ENCODE measurements at regions not wholly inside any gene's neighbourhood (a gene's known extent, or its start where the extent isn't known, plus 50 kb on each side); places are given as distances from the start of the nearest gene placed in this dataset.
A peak's percentile ranks its signal among the peaks of the same experiment; 100 is the strongest.

DNA sequence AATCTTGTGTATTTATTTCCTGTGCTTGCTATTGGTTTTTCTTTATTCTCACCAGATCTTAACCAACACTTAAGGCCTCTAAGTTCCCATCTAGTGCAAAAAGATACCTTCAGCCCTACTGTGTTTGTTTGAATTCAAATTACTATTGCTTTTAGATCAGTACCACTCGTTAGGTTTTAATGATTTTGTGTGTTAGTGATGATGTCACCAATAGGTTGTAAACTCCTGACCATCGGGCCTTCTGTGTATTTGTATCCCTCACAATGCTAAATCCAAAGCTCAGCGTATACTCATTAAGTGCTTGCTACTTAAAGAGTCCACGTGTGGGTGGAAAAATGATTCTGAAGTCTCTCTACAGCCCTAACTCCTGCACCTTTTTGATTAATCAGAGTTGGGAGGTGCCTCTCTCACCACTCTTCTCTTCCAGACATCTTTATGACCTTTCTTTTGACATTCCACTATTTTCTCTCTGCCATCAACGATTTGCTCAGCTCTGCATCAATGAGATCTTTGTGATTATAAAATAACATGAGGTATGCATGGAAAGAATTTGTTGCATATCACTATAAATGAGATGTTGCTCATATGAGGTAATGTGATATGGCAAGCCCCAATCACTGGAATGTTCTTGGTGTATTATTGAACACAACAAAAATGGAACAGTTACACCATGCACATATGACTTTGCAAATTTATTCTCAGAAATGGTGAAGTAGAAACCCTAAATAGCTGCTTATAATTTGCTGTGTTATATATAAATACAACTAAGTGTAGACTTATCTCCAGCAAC is 55.1 kb upstream of the LAMA2 start:
- no peak for DNase-seq

DNA sequence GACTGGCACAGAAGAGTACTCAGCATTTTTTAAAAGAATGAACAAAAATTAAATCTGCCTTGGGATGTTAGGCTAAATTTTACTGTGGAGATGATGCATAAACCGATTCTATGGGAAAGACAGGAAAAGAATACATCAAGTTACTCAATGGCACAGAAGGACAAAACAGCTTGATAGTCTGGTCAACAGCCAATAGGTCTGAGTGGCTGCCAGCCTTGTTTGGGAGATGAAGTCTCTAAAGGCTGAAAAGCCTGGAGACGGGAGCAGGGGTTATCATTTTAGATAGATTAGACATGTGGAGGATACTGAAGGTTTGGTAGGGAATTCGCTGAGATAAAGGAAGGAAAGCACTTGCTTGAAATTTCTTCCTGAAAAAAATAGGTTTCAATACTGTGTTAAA is 56.3 kb upstream of the LAMA2 start:
- DNase-seq, result no peak

DNA sequence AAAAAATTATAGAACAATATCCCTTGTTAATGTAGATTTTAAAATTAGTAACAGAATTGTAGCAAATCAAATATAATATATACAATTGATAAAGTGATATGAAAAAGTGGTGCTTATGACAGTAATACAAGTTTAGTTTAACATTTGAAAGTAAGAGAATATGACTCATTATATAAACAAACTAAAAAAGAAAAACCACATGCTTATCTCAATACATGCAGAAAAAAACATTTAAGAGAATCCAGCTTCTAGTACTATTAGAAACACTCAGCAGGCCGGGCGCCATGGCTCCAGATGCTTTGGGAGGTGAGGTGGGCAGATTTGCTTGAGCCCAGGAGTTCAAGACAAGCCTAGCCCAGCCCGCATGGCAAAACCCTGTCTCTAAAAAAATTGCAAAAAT is 60.7 kb upstream of the LAMA2 start:
- no peak for DNase-seq

DNA sequence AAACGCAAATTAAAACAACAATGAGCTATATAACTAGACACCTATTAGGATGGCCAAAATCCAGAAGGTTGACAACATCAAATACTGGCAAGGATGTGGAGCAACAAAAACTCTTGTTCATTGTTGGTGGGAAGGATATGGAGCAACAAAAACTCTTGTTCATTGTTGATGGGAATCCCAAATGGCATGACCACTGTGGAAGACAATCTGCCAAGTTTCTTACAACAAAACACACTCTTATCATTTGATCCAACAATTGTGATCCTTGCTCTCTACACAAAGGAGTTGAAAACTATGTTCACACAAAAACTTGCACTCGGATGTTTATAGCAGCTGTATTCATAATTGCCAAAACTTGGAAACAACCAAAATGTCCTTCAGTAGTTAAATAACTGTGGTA is 61.8 kb upstream of the LAMA2 start:
- no peak for DNase-seq

DNA sequence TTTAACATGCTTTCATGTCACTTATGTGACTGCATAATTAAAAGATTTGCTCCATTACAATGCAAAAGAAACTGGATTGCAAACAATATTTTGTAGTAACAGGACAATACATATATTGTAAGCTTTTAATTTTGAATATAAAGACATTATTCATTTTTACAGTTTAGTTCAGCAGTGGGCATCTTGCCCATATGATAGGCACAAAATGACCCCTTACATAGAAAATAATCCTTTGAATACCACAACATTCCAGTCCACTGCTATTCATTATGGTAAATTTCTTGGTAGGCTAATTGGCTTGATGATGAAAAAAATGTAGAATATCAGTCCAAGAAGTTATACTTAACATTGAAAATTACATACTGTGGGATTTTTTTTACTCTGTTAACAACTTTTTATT is 74.1 kb upstream of the LAMA2 start:
- no peak for DNase-seq

DNA sequence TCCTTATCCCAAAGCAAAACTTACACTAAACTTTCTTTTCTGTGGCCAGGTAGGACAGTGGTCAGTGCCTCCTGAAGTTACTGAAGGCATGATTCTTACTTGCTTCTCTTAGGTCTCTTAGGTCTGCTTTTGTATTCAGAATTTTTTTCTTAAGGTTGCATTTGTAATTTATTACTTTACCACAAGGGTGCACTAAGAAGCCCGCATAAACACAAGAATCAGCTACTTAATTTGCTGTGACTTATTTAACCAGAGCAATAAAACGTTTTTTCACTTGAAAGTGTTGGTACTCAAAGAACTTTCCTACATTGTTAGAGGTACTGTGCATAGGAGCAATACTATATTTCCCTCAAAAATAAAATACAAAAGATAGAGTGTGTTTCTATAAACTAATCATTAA is 75.4 kb upstream of the LAMA2 start:
- DNase-seq, result peak; percentile 1

DNA sequence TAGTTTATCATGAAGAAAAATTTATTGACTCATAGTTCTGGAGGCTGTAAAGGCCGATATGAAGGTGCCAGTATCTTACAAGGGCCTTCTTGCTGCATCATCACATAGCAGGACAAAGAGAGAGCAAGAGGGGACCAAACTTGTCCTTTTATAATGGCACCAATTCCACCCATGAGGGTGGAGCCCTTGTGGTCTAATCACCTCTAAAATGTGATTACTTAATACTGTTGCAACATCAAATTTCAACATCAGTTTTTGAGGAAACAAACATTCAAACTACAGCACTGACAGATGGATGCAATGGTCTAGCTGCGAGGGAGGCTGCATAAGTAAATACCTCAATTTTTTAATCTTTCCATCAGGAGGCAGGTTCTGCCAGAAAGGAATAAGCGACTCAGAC is 76.7 kb upstream of the LAMA2 start:
- DNase-seq, result peak; percentile 6

DNA sequence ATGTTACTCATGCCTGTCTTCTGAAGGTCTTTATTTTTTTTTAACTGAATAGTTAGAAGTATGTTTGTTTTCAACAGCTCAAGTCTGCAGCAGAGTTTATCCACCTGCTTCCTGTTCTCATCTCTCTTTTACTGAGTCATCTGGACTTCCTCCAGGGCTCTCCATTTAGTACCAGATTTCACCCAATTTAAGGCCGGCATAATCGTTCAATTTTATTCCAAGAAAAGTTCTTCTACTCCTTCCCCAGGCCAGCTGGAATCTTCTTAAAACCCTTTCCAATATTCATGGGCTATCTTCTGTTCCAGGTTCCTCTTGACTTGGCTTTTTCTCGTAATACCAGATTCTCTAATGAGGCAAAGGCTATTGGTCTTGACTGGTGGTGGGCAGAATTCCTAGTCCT is 79.0 kb upstream of the LAMA2 start:
- no peak for DNase-seq

DNA sequence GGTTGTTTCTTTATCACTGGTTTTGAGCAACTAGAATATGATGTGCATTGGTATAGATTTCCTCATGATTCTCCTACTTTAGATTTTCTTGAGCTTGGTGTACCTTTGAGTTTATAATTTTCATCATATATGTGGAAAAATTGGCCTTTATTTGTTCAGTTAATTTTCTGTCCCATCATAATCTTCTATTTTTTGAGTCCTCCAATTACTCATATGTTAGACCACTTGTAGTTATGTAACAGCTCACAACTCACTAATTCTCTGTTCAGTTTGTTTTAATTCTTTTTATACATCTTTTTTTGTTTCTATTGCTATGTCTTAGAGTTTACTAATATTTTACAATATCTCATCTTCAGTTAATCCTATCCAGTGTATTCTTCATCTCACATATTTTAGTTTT is 81.3 kb upstream of the LAMA2 start:
- no peak for DNase-seq

DNA sequence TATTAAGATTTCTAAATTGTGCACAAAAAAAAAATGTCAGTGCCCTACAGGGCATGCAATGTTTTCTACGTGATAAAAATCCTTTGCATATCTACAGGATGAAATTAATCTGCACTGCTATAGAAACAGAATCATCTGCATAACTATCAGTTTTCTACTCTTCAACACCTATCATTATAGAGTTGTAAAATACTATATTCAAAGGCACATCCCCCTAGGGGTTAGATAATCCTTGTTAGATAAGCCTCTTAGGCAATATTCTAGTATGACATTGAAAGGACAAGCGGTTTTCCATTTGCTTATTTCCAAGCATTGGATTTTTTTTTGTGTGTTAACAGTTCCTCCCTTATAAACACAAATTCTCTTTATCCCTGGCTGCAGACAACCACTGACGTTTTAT is 98.7 kb upstream of the LAMA2 start:
- DNase-seq, result no peak

DNA sequence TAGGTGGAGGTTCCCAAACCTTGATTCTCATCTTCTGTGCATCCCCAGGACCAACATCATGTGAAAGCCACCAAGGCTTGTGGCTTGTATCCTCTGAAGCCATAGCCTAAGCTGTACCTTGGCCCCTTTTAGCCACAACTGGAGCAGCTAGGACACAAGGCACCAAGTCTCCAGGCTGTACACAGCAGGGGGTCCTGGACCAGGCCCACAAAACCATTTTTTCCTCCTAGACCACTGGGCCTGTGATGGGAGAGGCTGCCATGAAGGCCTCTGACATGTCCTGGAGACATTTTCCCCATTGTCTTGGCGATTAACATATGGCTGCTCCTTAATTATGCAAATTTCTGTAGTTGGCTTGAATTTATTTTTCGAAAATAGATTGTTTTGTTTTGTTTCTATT is 114.8 kb upstream of the LAMA2 start:
- DNase-seq, result no peak

DNA sequence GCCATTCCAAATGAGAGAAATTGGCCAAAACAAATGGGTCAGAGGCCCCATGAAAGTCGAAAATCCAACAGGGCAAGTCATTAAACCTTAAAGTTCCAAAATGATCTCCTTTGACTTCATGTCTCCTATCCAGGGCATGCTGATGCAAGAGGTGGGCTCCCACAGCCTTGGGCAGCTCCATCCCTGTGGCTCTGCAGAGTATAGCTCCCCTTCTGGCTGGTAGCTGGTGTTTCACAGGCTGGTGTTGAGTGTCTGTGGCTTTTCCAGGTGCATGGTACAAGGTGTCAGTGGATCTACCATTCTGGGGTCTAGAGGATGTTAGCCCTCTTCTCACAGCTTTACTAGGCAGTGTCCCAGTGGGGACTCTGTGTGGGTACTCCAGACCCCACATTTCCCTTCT is 115.2 kb upstream of the LAMA2 start:
- DNase-seq, result no peak

DNA sequence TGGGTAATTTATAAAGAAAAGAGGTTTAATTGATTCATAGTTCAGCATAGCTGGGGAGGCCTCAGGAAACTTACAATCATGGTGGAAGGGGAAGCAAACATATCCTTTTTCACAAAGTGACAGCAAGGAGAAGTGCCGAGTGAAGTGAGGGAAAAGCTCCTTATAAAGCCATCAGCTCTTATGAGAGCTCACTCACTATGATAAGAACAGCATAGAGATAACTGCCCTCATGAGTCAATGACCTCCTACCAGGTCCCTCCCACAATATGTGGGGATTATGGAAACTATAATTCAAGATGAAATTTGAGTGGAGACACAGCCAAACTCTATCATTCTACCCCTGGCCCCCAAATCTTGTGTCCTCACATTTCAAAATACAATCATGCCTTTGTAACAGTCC is 115.8 kb upstream of the LAMA2 start:
- no peak for DNase-seq

DNA sequence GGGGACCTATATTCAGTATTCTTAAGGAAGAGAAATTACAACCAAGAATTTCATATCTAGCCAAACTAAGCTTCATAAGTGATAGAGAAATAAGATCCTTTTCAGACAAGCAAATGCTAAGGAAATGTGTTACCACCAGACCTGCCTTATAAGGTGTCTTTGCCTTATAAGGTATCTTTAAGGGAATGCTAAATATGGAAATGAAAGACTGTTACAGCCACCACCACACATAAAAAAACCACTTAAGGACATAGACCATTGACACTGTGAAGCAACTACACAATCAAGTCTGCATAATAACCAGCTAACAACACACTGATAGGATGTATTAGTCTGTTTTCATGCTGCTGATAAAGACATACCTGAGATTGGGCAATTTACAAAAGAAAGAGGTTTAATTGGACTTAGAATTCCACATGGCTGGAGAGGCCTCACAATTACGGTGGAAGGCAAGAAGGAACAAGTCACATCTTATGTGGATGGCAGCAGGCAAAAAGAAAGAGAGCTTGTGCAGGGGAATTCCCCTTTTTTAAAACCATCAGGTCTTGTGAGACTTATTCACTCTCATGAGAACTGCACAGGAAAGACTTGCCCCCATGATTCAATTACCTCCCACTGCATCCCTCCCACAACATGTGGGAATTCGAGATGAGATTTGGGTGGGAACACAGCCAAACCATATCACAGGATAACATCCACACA is 119.2 kb upstream of the LAMA2 start:
- no peak for DNase-seq

DNA sequence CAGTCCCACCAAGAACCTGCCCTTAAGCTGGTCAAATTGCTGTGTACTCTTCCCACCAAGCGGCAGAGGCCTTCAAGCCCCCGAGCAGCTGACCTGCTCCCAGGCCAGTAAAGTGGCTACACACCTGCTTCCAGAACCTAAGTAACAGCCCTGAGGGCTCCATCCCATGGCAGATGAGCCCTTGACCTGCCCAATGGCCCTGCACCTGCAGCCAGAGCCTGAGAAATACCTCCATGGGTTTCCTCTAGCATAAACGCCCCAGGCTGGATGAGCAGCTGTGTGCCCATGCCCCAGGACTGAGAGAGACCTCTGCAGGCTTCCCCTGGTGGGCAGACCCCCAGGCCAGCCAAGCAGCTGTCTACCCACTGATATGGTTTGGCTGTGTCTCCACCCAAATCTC is 123.0 kb upstream of the LAMA2 start:
- DNase-seq, result no peak

DNA sequence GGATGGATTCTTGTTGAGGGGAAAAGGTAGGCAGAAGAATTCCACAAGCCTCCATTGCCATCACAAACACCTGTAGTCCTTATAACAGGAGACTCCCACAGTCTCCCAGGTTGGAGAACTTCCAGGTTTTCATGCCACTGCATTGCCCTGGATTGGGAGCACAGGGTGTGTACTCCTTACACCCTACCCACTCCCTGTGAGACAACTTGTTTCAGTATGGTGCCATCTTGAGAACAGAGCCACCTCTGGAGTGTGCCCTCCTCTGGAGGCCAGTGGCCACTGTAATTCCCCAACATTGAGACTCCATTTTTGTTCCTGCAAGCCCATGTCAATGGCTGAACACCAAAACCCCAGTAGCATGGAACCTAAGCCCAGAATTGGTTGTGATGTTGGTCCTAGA is 123.5 kb upstream of the LAMA2 start:
- no peak for DNase-seq

DNA sequence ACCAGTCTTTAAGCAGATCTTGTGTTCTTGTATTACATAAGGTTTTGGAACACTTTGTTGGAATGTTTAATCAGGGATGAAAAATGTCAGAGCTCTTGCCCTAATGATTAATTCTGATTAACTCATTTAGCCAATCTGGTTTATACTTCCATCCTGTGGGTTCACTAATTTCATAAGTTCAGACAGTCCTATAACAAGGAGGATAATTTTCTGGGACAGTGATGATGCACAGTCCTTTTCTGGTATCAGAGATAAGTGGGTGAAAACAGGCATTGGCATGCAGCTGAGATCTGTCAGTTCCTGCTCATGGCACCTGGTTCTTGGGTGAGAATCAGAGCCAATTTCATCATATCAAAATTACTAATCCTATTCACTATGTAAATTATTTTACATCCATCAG is 125.0 kb upstream of the LAMA2 start:
- no peak for DNase-seq

DNA sequence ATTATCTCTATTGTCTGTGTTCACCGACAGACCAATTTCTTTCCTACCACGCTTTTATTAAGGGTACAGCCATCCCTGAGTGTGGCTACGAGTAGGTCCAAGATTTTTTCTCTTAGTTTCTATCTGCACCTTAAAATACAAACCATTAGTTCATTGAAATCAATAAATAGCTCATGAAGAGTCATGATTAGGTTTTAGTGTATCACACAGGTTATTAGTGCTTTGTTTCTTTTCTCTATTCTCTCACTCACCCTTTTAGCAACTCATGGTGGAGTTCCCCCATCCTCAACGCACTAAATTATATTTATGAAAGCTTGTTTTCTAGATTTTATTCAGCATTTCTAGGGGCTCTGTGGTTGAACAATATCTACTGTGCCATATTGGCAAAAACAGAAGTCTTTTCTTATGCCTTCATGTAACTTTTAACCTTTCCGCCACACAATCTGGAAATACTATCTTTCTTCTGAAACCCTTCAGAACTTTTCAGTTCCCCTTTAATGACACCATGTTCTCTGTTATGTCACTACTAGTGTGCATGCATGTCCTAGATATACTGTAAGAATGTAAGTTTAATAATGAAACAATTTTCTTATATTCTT is 128.2 kb upstream of the LAMA2 start:
- DNase-seq, result no peak

DNA sequence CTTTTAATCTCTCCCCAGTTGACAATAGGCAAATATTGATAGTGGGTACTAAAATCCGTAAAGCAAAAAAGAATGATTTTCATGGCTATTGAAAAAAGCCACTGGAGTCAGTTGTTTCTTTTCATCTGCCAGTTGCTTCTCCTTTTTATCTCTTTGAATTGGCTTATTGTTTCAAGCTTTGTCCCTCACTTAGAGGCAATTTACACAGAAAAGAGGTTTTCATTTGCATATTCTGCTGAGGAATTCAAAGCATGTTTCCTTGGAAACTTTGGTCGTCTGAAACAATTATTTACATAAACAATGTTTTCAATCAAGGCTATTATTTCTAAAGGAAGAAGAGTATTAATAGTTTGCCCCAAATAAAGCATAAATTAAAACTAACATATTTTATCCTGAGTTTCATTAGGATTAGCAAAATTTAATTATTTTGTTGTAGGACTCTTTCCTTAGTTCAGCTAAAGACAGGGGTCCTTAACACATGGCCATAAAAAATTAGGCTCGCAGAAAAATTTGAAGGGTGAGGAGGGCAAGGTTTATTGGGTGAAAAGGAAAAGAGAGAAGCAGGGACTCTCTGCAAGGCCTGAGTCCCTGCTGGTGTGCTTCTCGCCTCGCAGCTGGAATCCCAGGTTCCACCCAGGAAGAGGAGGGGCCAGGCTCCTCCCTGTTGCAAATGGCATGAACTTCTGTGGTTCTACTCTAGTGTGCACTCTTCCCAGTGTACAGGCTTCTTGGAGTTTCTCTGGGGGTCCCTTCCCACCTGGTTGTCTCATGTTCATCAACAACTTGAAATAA is 138.8 kb upstream of the LAMA2 start:
- DNase-seq, result no peak

DNA sequence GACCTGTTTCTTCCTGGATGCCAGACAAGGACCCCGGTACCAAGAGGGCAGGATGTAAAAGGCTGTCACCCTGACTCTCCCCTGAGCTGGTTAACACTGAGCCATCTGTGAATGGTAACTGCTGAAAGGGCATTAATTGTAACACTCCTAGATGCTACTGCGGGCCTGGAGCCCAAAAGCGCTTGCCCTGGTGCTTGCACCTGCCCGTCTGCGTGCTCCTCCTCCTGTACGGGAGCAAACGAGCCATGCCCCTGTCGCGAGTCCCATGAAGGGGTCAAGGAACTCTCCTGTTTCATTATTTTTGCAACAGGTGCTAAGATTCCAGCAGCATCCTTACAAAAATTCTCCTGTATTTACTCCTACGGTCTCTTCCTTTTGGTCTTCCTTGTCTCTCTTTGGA is 140.0 kb upstream of the LAMA2 start:
- no peak for DNase-seq

DNA sequence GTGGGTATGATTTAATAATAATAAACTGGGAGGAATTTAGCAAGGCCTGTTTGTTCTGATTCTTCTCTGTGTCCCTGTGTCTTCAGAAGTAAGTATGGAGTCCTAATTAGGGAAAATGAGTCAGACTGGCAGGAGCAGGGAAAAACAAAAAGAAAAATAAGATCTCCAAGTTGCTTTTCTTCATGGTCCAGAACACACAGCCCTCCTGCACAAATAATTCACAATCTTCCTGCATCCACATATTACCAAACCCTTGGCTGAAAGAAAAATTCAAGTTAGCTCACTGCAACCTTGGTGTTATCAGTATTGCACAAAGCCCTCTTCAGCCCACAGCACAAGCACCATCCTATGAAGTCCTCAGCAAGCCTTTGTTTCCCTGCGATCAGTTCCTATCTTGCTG is 142.0 kb upstream of the LAMA2 start:
- no peak for DNase-seq

DNA sequence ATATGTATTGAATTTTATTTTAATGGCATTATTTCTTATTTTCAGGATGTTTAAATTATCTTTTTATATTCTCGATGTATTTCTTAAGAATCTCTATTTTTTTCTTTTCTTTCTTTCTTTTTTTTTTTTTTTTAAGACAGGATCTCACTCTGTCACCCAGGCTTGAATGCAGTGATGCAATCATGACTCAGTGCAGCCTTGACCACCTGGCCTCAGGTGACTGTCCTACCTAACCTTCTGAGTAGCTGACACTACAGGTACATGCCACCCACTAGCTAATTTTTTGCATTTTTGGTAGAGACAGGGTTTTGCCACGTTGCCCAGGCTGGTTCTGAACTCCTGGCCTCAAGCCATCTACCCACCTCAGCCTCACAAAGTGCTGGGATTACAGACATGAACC is 143.8 kb upstream of the LAMA2 start:
- no peak for DNase-seq

DNA sequence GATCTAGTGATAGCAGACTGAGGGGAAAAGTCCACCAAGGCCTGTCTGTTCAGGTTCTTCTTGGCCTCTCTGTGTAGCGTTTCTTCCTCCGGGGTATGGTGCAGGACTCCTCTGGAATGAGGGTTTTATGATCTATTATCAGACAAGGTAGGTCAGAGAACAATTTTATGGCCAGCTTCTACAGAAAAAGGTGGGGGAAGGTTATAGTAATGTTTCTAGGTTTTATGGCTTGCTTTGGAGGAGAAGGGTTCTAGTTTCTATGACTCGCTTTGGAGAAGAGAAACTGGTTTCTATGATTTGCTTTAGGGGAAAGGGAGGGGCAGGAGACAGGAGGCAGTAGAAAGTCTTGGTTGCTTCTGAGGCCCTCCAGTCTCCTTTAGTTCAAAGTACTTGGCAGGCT is 144.8 kb upstream of the LAMA2 start:
- no peak for DNase-seq

DNA sequence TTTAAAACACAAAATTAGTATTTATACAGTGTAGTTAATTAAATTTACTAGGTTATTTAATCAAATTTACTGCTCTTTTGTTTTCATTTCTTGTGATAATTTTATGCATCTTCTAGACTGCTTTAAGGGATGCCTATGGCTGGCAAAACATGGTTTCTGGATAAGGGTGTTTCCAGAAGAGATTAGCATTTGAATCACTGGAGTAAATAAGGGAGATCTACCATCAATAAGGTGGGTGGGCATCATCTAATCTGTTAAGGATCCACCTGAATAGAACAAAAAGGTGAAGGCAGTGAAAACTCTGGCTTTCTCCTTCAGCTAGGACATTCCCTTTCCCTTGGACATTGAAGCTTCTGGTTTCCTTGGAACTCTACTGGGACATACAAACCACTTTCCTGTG is 146.2 kb upstream of the LAMA2 start:
- no peak for DNase-seq

Data from suppressor macrophage treated with lipopolysaccharide for 4 hours (primary cell).